Endothelial cell of umbilical vein (primary cell): ENCODE measurements at regions not wholly inside any gene's neighbourhood (a gene's known extent, or its start where the extent isn't known, plus 50 kb on each side); places are given as distances from the start of the nearest gene placed in this dataset.

Source experiments
- EZH2 ChIP-seq: IDR thresholded peaks from 2 replicates; pipeline ENCODE4 v1.6.1; 2012; ENCODE audit warnings: borderline replicate concordance, low read depth, mild to moderate bottlenecking, moderate library complexity, low read length, inconsistent platforms; ENCODE audit not compliant: severe bottlenecking
- TF ChIP-seq, protein P1 (sequence below), 2 donors: IDR thresholded peaks; 1 replicate in 1 of 2; 2 replicates in 1 of 2; pipeline ENCODE4 v1.5.1; 2011; ENCODE audit warnings: low read length in 2 of 2, mild to moderate bottlenecking in 2 of 2, moderate library complexity in 2 of 2, control low read depth in 1 of 2, inconsistent platforms in 1 of 2, low read depth in 1 of 2; ENCODE audit not compliant: insufficient read depth in 1 of 2; ENCODE audit errors: extremely low read depth in 1 of 2
- TF ChIP-seq, protein P2 (sequence below): IDR thresholded peaks from 2 replicates; pipeline ENCODE4 v1.6.1; 2011; ENCODE audit not compliant: insufficient read depth, insufficient read length

DNA sequence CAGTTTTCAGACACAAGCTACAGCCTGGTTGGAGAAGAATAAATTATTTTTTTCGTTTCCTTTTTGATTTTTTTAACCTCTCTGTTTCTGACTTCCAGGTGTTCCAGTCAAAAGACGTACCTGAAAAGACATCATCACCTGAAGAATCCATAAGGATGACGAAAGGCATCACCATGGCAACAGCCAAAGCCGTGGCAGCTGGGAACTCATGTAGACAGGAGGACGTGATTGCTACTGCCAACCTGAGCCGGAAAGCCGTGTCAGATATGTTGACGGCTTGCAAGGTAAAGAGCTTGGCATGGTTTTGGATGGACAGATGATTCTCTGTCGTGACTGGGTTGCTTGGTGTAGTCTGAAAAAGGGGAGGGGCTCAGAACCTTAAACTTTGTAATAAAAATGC is 237.0 kb upstream of the TPM1 start:
- TF ChIP-seq, protein P1, sequence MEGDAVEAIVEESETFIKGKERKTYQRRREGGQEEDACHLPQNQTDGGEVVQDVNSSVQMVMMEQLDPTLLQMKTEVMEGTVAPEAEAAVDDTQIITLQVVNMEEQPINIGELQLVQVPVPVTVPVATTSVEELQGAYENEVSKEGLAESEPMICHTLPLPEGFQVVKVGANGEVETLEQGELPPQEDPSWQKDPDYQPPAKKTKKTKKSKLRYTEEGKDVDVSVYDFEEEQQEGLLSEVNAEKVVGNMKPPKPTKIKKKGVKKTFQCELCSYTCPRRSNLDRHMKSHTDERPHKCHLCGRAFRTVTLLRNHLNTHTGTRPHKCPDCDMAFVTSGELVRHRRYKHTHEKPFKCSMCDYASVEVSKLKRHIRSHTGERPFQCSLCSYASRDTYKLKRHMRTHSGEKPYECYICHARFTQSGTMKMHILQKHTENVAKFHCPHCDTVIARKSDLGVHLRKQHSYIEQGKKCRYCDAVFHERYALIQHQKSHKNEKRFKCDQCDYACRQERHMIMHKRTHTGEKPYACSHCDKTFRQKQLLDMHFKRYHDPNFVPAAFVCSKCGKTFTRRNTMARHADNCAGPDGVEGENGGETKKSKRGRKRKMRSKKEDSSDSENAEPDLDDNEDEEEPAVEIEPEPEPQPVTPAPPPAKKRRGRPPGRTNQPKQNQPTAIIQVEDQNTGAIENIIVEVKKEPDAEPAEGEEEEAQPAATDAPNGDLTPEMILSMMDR (IDR thresholded peaks at IDR 0.05; ENCODE audit: extremely low read depth in 1 of 2, insufficient read depth in 1 of 2, low read depth in 1 of 2, low read length in 2 of 2), result no peak
- TF ChIP-seq, protein P2, sequence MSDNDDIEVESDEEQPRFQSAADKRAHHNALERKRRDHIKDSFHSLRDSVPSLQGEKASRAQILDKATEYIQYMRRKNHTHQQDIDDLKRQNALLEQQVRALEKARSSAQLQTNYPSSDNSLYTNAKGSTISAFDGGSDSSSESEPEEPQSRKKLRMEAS, result no peak
- no peak for TF ChIP-seq EZH2
